Naive thymus-derived CD4-positive, alpha-beta T cell (primary cell): ENCODE measurements at regions not wholly inside any gene's neighbourhood (a gene's known extent, or its start where the extent isn't known, plus 50 kb on each side); places are given as distances from the start of the nearest gene placed in this dataset.

Source experiments
- ATAC-seq: fragments of 150-1000 bp; cut with Tn5 transposase; 2 replicates; pipeline ENCODE4 v1.10.0; 2021; ENCODE audit warnings: mild to moderate bottlenecking, moderate library complexity
- CTCF ChIA-PET: fragments of 350-600 bp; sonication (Branson Sonifier 250); formaldehyde crosslinking; loops from one replicate; lab custom pipeline; 2021; ENCODE audit warnings: antibody characterized with exemption; lab: Charles Lee
- POLR2A ChIA-PET: fragments of 350-600 bp; sonication (Branson Sonifier 250); formaldehyde crosslinking; loops from one replicate; lab custom pipeline; 2021; ENCODE audit warnings: antibody characterized with exemption, inconsistent platforms; lab: Charles Lee
- DNase-seq, 9 donors: peaks; one replicate each; pipeline versions ENCODE4 v3.0.0 to v3.0.0-alpha.2; 2020 to 2022; ENCODE audit warnings: mixed read lengths in 1 of 9
- H3K27ac ChIP-seq: one replicate; pipeline ENCODE4 v1.7.0; 2013; ENCODE audit warnings: mild to moderate bottlenecking, low read depth, low read length, moderate library complexity
- H3K27me3 ChIP-seq, 2 donors: one replicate each; pipeline ENCODE4 v1.7.0; 2013; ENCODE audit warnings: low read length in 2 of 2, mild to moderate bottlenecking in 2 of 2, moderate library complexity in 2 of 2; ENCODE audit not compliant: control insufficient read depth in 2 of 2, insufficient read depth in 2 of 2
- H3K36me3 ChIP-seq, 3 experiments: 1 replicate in 2 of 3; 2 replicates in 1 of 3; pipeline ENCODE4 v1.7.0; 2013; ENCODE audit warnings: low read length in 3 of 3, mild to moderate bottlenecking in 3 of 3, moderate library complexity in 1 of 3; ENCODE audit not compliant: insufficient read depth in 3 of 3, control insufficient read depth in 2 of 3
- H3K4me1 ChIP-seq, 2 donors: one replicate each; pipeline ENCODE4 v1.7.0; 2013; ENCODE audit warnings: low read length in 2 of 2, mild to moderate bottlenecking in 2 of 2, moderate library complexity in 1 of 2; ENCODE audit not compliant: control insufficient read depth in 2 of 2, insufficient read depth in 2 of 2
- H3K4me3 ChIP-seq: 2 replicates; pipeline ENCODE4 v1.7.0; 2013; ENCODE audit warnings: mild to moderate bottlenecking, low read length
- H3K9me3 ChIP-seq, 3 experiments: 1 replicate in 2 of 3; 2 replicates in 1 of 3; pipeline ENCODE4 v1.7.0; 2013; ENCODE audit warnings: low read length in 3 of 3; ENCODE audit not compliant: control insufficient read depth in 2 of 3
- H3K27ac Mint-ChIP-seq, 9 donors: one replicate each; pipeline ENCODE4 v1.8.0; 2020 to 2022; ENCODE audit warnings: mixed read lengths in 9 of 9, mild to moderate bottlenecking in 8 of 9, moderate library complexity in 5 of 9, inconsistent platforms in 2 of 9
- H3K27me3 Mint-ChIP-seq, 5 donors: one replicate each; pipeline ENCODE4 v1.8.0; 2021 to 2022; ENCODE audit warnings: mixed read lengths in 5 of 5, mild to moderate bottlenecking in 1 of 5
- H3K36me3 Mint-ChIP-seq, 5 donors: one replicate each; pipeline ENCODE4 v1.8.0; 2020 to 2022; ENCODE audit warnings: mixed read lengths in 5 of 5, mild to moderate bottlenecking in 3 of 5, inconsistent platforms in 1 of 5
- H3K4me1 Mint-ChIP-seq, 7 donors: one replicate each; pipeline ENCODE4 v1.8.0; 2020 to 2022; ENCODE audit warnings: mixed read lengths in 7 of 7, mild to moderate bottlenecking in 3 of 7, inconsistent platforms in 1 of 7
- H3K4me3 Mint-ChIP-seq, 10 donors: one replicate each; pipeline ENCODE4 v1.8.0; 2020 to 2022; ENCODE audit warnings: mild to moderate bottlenecking in 10 of 10, mixed read lengths in 10 of 10, moderate library complexity in 6 of 10, inconsistent platforms in 2 of 10
- H3K9me3 Mint-ChIP-seq, 11 donors: one replicate each; pipeline ENCODE4 v1.8.0; 2020 to 2022; ENCODE audit warnings: mixed read lengths in 11 of 11, mild to moderate bottlenecking in 4 of 11, inconsistent platforms in 1 of 11, moderate library complexity in 1 of 11
- intact Hi-C, 2 donors: fragments of 100-400 bp; cut with micrococcal nuclease; formaldehyde crosslinking; loops; one replicate each; pipeline ENCODE4 v1.15.1; 2023

- Mint-ChIP-seq H3K36me3 (no peaks in the 10 kb centered on the region), H3K27me3 (peaks cover 24 to 41% (median 27%) of the 10 kb centered on the region in 5 donors), H3K4me3 (no peak overlapping the region), H3K27ac (no peak overlapping the region), H3K9me3 (peaks cover 0 to 12% (median 6%) of the 10 kb centered on the region in 11 donors), H3K4me1 (no peaks in the 10 kb centered on the region)
- no peaks in the 10 kb centered on the region for H3K9me3 ChIP-seq
- POLR2A ChIA-PET = interaction anchor here (0.7 kb wide), 1 partner anchor 170 kb away, joined by 3 read pairs; no protein-coding TSS in a partner anchor
- intact Hi-C loops = no loop called here
- no peaks in the 10 kb centered on the region for H3K27me3 ChIP-seq
- no peaks in the 10 kb centered on the region for H3K36me3 ChIP-seq
- H3K4me1 ChIP-seq = no peaks in the 10 kb centered on the region
- no peak overlapping the region for H3K4me3 ChIP-seq
- no peak for ATAC-seq
- no peak for DNase-seq
- CTCF ChIA-PET = no interaction called here
- no peak overlapping the region for H3K27ac ChIP-seq
Observed at GRCh38 chr6:3551716-3552511, 95.1 kb upstream of the SLC22A23 start.

- H3K36me3 Mint-ChIP-seq = no peaks in the 10 kb centered on the region
- H3K36me3 ChIP-seq = no peaks in the 10 kb centered on the region
- H3K27ac ChIP-seq = no peak overlapping the region
- no peak overlapping the region for H3K27ac Mint-ChIP-seq
- peaks cover 0 to 12% (median 6%) of the 10 kb centered on the region in 11 donors for H3K9me3 Mint-ChIP-seq
- no peak for ATAC-seq
- no peaks in the 10 kb centered on the region for H3K4me1 Mint-ChIP-seq
- no peak for DNase-seq
- H3K4me3 ChIP-seq = no peak overlapping the region
- no peaks in the 10 kb centered on the region for H3K27me3 ChIP-seq
- no peaks in the 10 kb centered on the region for H3K9me3 ChIP-seq
- H3K4me1 ChIP-seq = no peaks in the 10 kb centered on the region
- H3K27me3 Mint-ChIP-seq = peaks cover 17 to 31% (median 21%) of the 10 kb centered on the region in 5 donors
- CTCF ChIA-PET = no interaction called here
- no peak overlapping the region for H3K4me3 Mint-ChIP-seq
- POLR2A ChIA-PET = no interaction called here
- intact Hi-C loops = no loop called here
Observed at GRCh38 chr6:3549314-3549940, 92.6 kb upstream of the SLC22A23 start.

GRCh38 chr6:3546121-3546520 lies 89.3 kb upstream of the SLC22A23 start:
- Histone ChIP-seq H3K27ac (no peak overlapping the region), H3K9me3 (no peaks in the 10 kb centered on the region), H3K4me3 (no peak overlapping the region), H3K4me1 (no peaks in the 10 kb centered on the region), H3K27me3 (no peaks in the 10 kb centered on the region), H3K36me3 (no peaks in the 10 kb centered on the region)
- ATAC-seq (no peak), DNase-seq (no peak)
- intact Hi-C loops = no loop called here
- Mint-ChIP-seq H3K4me1 (no peaks in the 10 kb centered on the region), H3K27ac (no peak overlapping the region), H3K9me3 (peaks cover 0 to 7% (median 0%) of the 10 kb centered on the region in 11 donors), H3K27me3 (peaks cover 5 to 18% (median 6%) of the 10 kb centered on the region in 5 donors), H3K36me3 (no peaks in the 10 kb centered on the region), H3K4me3 (no peak overlapping the region)
- ChIA-PET POLR2A (no interaction called here), CTCF (no interaction called here)

GRCh38 chr6:3545156-3545555 lies 88.3 kb upstream of the SLC22A23 start:
- no peaks in the 10 kb centered on the region for H3K4me1 Mint-ChIP-seq
- no peak overlapping the region for H3K4me3 Mint-ChIP-seq
- H3K9me3 Mint-ChIP-seq = peaks cover 0 to 3% (median 0%) of the 10 kb centered on the region in 11 donors
- no peaks in the 10 kb centered on the region for H3K4me1 ChIP-seq
- H3K27ac Mint-ChIP-seq = peak overlapping the region in 1 of 9 donors; percentile 27
- ATAC-seq = no peak
- DNase-seq = no peak
- intact Hi-C loops = no loop called here
- H3K27me3 Mint-ChIP-seq = peaks cover under 1 to 13% (median 6%) of the 10 kb centered on the region in 5 donors
- H3K4me3 ChIP-seq = no peak overlapping the region
- no peak overlapping the region for H3K27ac ChIP-seq
- no peaks in the 10 kb centered on the region for H3K9me3 ChIP-seq
- ChIA-PET CTCF (interaction anchor here (0.6 to 0.8 kb wide), 2 partner anchors 45 to 102 kb away, joined by 3 to 4 read pairs; no protein-coding TSS in a partner anchor), POLR2A (no interaction called here)
- no peaks in the 10 kb centered on the region for H3K36me3 Mint-ChIP-seq
- H3K36me3 ChIP-seq = no peaks in the 10 kb centered on the region
- no peaks in the 10 kb centered on the region for H3K27me3 ChIP-seq

- no peak overlapping the region for H3K4me3 ChIP-seq
- H3K27me3 Mint-ChIP-seq = peaks cover 0 to 11% (median 3%) of the 10 kb centered on the region in 5 donors
- no peak overlapping the region for H3K27ac ChIP-seq
- no peak overlapping the region for H3K4me3 Mint-ChIP-seq
- POLR2A ChIA-PET = no interaction called here
- no peaks in the 10 kb centered on the region for H3K36me3 Mint-ChIP-seq
- no peaks in the 10 kb centered on the region for H3K9me3 ChIP-seq
- no peaks in the 10 kb centered on the region for H3K4me1 ChIP-seq
- ATAC-seq (no peak), DNase-seq (no peak)
- no peak overlapping the region for H3K27ac Mint-ChIP-seq
- intact Hi-C loops = no loop called here
- CTCF ChIA-PET = no interaction called here
- no peaks in the 10 kb centered on the region for H3K9me3 Mint-ChIP-seq
- no peaks in the 10 kb centered on the region for H3K27me3 ChIP-seq
- H3K4me1 Mint-ChIP-seq = no peaks in the 10 kb centered on the region
- H3K36me3 ChIP-seq = no peaks in the 10 kb centered on the region
Observed at GRCh38 chr6:3542032-3542640, 85.3 kb upstream of the SLC22A23 start.

GRCh38 chr6:3541006-3541585 lies 84.2 kb upstream of the SLC22A23 start:
- no peak overlapping the region for H3K4me3 Mint-ChIP-seq
- Histone ChIP-seq H3K4me1 (no peaks in the 10 kb centered on the region), H3K27ac (no peak overlapping the region), H3K4me3 (no peak overlapping the region), H3K9me3 (no peaks in the 10 kb centered on the region), H3K36me3 (no peaks in the 10 kb centered on the region), H3K27me3 (no peaks in the 10 kb centered on the region)
- H3K36me3 Mint-ChIP-seq = no peaks in the 10 kb centered on the region
- intact Hi-C loops = no loop called here
- POLR2A ChIA-PET = no interaction called here
- H3K27ac Mint-ChIP-seq = no peak overlapping the region
- CTCF ChIA-PET = no interaction called here
- no peaks in the 10 kb centered on the region for H3K9me3 Mint-ChIP-seq
- no peak for ATAC-seq
- H3K27me3 Mint-ChIP-seq = peaks cover 0 to 11% (median 3%) of the 10 kb centered on the region in 5 donors
- H3K4me1 Mint-ChIP-seq = no peaks in the 10 kb centered on the region
- no peak for DNase-seq
